ENCODE measurements at regions not wholly inside any gene's neighbourhood (a gene's known extent, or its start where the extent isn't known, plus 50 kb on each side); places are given as distances from the start of the nearest gene placed in this dataset.

DNA sequence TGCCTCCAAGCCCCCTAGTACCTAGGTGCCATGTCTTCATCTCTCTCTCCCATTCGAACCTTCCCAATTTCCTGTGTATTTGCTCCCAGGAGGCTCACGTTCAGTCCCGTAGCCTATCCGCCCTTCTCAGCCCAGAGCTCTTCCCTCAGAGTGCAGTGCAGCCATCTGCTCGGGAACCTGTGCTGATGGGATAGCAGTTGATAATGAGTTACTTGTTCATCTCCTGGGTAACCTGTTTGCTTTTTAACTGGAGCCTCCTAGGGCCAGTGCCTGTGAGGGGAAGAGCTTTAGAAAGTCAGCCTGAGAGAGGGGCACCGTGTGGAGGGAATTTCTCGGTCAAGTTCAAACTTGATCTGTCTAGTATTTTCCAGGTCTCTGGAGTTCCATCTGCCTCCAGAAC, 229.8 kb upstream of the IL12B start:
- TF ChIP-seq GATA2 (IDR thresholded peaks at IDR 0.05; ENCODE audit: low read depth, low read length): no peak
- TF ChIP-seq GATA3 (IDR thresholded peaks at IDR 0.05; ENCODE audit: low read depth, low read length): no peak

Measured in SH-SY5Y (cell line).